GM12878 (cell line): ENCODE measurements at regions not wholly inside any gene's neighbourhood (a gene's known extent, or its start where the extent isn't known, plus 50 kb on each side); places are given as distances from the start of the nearest gene placed in this dataset.

Experiments used
- ATAC-seq: fragments of 200-7000 bp; cut with Tn5 transposase; 3 replicates; pipeline ENCODE4 v1.9.1; 2020; ENCODE audit warnings: mild to moderate bottlenecking, moderate library complexity
- BruUV-seq: library from RNA; stranded (reverse); fragments of 400-500 nt; replicated peaks from 2 replicates; lab custom pipeline; 2021; lab: Mats Ljungman, UMichigan
- CTCF ChIA-PET: fragments of 300-600 bp; sonication (Branson Sonifier 250); formaldehyde crosslinking; extraction: SDS; loops from one replicate; lab custom pipeline; 2021; ENCODE audit warnings: inconsistent platforms; lab: Yijun Ruan, JAX
- POLR2A ChIA-PET: fragments of 350-600 bp; formaldehyde crosslinking; extraction: SDS; loops from one replicate; lab custom pipeline; 2021; ENCODE audit warnings: inconsistent platforms; lab: Charles Lee
- RAD21 ChIA-PET: fragments of 300-600 bp; sonication (Branson Sonifier 250); formaldehyde crosslinking; loops from one replicate; lab custom pipeline; 2023; ENCODE audit warnings: antibody characterized with exemption; ENCODE audit not compliant: unreplicated experiment; lab: Charles Lee
- SMC1A ChIA-PET: fragments of 300-600 bp; sonication (Branson Sonifier 250); formaldehyde crosslinking; loops from one replicate; lab custom pipeline; 2023; ENCODE audit not compliant: unreplicated experiment, uncharacterized antibody; lab: Charles Lee
- DNase-seq: peaks from one replicate; pipeline ENCODE4 v3.0.0-alpha.2; 2011; ENCODE audit warnings: low read depth, low spot score
- FAIRE-seq: peaks from 3 replicates; lab custom pipeline; 2011; peaks lifted over from hg19 to GRCh38; lab: Jason Lieb, UNC
- H2AFZ ChIP-seq: 2 replicates; pipeline ENCODE4 v1.6.0; 2011; ENCODE audit warnings: low read depth, low read length, control low read depth; ENCODE audit not compliant: control insufficient read depth
- H3K27ac ChIP-seq: 2 replicates; pipeline ENCODE4 v1.5.1; 2011; ENCODE audit warnings: control low read depth; ENCODE audit not compliant: control insufficient read depth, insufficient read depth
- H3K27me3 ChIP-seq, 2 experiments: replicated peaks in 1 of 2; 2 replicates each; pipeline versions ENCODE4 v1.6.0 to v1.6.1; 2011; ENCODE audit warnings: low read length in 1 of 2; ENCODE audit not compliant: control insufficient read depth in 2 of 2, insufficient read depth in 2 of 2
- H3K36me3 ChIP-seq, 2 experiments: 2 replicates each; pipeline ENCODE4 v1.5.1; 2011; ENCODE audit warnings: low read length in 1 of 2; ENCODE audit not compliant: control insufficient read depth in 2 of 2, insufficient read depth in 2 of 2
- H3K4me1 ChIP-seq: 2 replicates; pipeline ENCODE4 v1.6.1; 2011; ENCODE audit warnings: mild to moderate bottlenecking, low read length, moderate library complexity, mixed read lengths; ENCODE audit not compliant: control insufficient read depth, insufficient read depth
- H3K4me2 ChIP-seq: 2 replicates; pipeline ENCODE4 v1.6.0; 2011; ENCODE audit warnings: control low read depth; ENCODE audit not compliant: control insufficient read depth, insufficient read depth
- H3K4me3 ChIP-seq: fragments of 200-600 bp; sonication (generic); 2 replicates; pipeline ENCODE4 v1.5.1; 2016
- H3K79me2 ChIP-seq: 2 replicates; pipeline ENCODE4 v1.6.0; 2011; ENCODE audit warnings: low read length; ENCODE audit not compliant: control insufficient read depth, insufficient read depth
- H3K9ac ChIP-seq: 2 replicates; pipeline ENCODE4 v1.8.0; 2011; ENCODE audit warnings: low read length, control low read depth, mixed read lengths; ENCODE audit not compliant: control insufficient read depth, insufficient read depth
- H3K9me3 ChIP-seq: replicated peaks from 3 replicates; pipeline ENCODE4 v1.5.1; 2011; ENCODE audit warnings: mild to moderate bottlenecking, low read length; ENCODE audit not compliant: control insufficient read depth, insufficient read depth
- H4K20me1 ChIP-seq: 2 replicates; pipeline ENCODE4 v1.6.0; 2011; ENCODE audit not compliant: control insufficient read depth, insufficient read depth
- CHD4 ChIP-seq: fragments of 200-600 bp; sonication (generic); IDR thresholded peaks from 2 replicates; pipeline ENCODE4 v1.6.1; 2016; ENCODE audit warnings: mild to moderate bottlenecking
- IRF3 ChIP-seq: fragments of 450-650 bp; IDR thresholded peaks from 2 replicates; pipeline ENCODE4 v1.6.1; 2014; ENCODE audit warnings: mild to moderate bottlenecking
- ZBTB40 ChIP-seq: fragments of 450-650 bp; IDR thresholded peaks from 2 replicates; pipeline ENCODE4 v1.6.1; 2016; ENCODE audit warnings: mild to moderate bottlenecking, moderate library complexity, borderline replicate concordance
- ZNF274 ChIP-seq: IDR thresholded peaks from one replicate; pipeline ENCODE4 v1.8.0; 2011; ENCODE audit not compliant: insufficient read length, insufficient read depth
- whole genome bisulfite sequencing: methylation state at CpG from one replicate; pipeline ENCODE4 v1.1.6; 2016; ENCODE audit warnings: low lambda C conversion rate; ENCODE audit not compliant: insufficient replicate concordance, insufficient coverage; ENCODE audit errors: missing lambda C conversion rate; 5-methylcytosine and 5-hydroxymethylcytosine counted together
- in situ Hi-C: fragments of 300-500 bp; cut with MboI; formaldehyde crosslinking; loops from 9 replicates; pipeline ENCODE4 v1.14.3; 2018; ENCODE audit warnings: mixed read lengths
- intact Hi-C: fragments of 100-400 bp; cut with micrococcal nuclease; formaldehyde crosslinking; loops from one replicate; pipeline ENCODE4 v1.14.2; 2022; ENCODE audit not compliant: unreplicated experiment
- TF ChIP-seq, protein P1 (sequence below): fragments of 450-650 bp; conservative IDR thresholded peaks from 2 replicates; pipeline ENCODE4 v1.6.1; 2017; ENCODE audit warnings: mild to moderate bottlenecking, moderate library complexity

DNA sequence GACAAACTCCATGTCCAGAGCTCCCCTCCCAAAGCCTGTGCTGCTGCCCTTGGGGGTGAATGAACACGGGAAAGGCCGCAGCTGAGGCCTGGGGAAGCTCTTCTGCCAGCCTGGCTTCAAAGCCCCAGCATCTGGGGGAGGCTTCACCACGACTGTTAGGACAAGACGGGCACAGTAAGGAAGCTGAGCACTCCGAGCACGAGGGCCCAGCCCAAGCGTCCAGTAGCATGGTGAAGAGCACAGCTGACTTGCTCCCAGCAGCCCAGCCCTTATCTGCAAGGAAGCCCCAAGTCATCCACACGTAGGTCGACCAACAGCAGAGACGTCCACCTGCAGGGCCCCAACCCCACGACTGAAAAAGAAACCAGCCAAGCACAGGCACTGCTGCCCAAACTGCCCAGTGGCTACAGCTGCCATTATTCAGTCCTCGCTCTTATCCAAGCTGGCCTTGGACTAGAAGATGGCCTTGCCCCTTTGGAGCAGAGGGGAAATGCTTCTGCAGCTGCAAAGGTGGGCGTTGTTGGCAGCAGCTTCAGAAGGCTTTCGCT is 62.5 kb downstream of the SHANK2 start:
- no peak for DNase-seq
- POLR2A ChIA-PET = no interaction called here
- no peak for FAIRE-seq
- in situ Hi-C loops = no loop called here
- Histone ChIP-seq H3K9ac (no peak overlapping the region), H3K4me2 (no peak overlapping the region), H3K4me1 (no peaks in the 10 kb centered on the region), H3K27me3 (peaks cover 0 to 3% of the 10 kb centered on the region in 2 experiments; a peak in 1 of 4 replicates), H3K79me2 (no peaks in the 10 kb centered on the region), H2AFZ (no peak overlapping the region), H3K36me3 (no peaks in the 10 kb centered on the region), H4K20me1 (no peaks in the 10 kb centered on the region), H3K27ac (no peak overlapping the region), H3K9me3 (no peaks in the 10 kb centered on the region), H3K4me3 (no peak overlapping the region)
- CTCF ChIA-PET = no interaction called here
- intact Hi-C loops = no loop called here
- ATAC-seq = no peak
- WGBS = 13% methylated on average over 14 of the region's 14 CpGs
- no TSS peak for BruUV-seq
- RAD21 ChIA-PET = no interaction called here
- TF ChIP-seq IRF3 = no peak
- SMC1A ChIA-PET = no interaction called here

DNA sequence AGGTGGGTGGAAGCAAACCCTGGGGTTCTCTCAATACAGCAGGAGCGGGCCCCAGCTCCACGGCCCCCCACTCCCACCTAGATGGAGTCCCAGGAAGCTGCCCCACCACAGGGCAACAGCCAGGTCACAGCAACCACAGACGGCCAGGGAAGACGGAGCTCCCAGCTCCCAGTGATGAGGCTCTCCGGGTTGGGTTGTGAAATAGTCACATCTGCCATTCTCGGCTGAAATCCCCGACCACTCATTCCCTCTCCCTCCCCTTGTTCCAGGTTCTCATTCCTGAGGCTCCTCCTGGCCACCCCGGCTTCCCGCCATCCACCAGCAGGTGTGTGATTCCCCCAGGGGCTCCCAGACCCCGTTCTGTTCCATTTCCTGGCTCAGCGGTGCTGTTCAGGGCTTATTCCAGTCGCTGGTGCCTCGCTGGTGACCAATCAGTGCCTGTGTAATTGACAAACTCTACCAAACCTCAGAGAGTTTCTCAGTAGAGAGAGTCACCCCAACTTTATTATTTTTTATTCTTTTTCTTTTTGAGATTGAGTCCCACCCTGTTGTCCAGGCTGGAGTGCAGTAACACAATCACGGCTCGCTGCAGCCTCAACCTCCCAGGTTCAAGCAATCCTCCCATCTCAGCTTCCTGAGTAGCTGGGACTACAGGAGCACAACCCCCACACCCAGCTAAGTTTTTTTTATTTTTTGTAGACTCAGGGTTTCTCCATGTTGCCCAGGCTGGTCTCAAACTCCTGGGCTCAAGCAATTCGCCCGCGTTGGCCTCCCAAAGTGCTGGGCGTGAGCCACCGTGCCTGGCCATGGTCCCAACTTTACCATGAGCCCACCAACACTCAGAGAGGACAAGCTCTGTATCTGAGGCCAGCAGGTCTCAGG is 63.2 kb downstream of the SHANK2 start:
- CTCF ChIA-PET = no interaction called here
- 38% methylated on average over 20 of the region's 20 CpGs for WGBS
- no peaks in the 10 kb centered on the region for H3K4me1 ChIP-seq
- POLR2A ChIA-PET = no interaction called here
- no peak for ATAC-seq
- no peak overlapping the region for H3K27ac ChIP-seq
- RAD21 ChIA-PET = no interaction called here
- H3K79me2 ChIP-seq = no peaks in the 10 kb centered on the region
- no peak overlapping the region for H3K4me2 ChIP-seq
- in situ Hi-C loops = no loop called here
- no peaks in the 10 kb centered on the region for H4K20me1 ChIP-seq
- SMC1A ChIA-PET = no interaction called here
- H3K9ac ChIP-seq = no peak overlapping the region
- no peak for FAIRE-seq
- H3K36me3 ChIP-seq = no peaks in the 10 kb centered on the region
- H3K9me3 ChIP-seq = no peaks in the 10 kb centered on the region
- intact Hi-C loops = no loop called here
- DNase-seq = no peak
- H3K4me3 ChIP-seq = no peak overlapping the region
- TF ChIP-seq ZNF274 = no peak
- TF ChIP-seq, protein P1, sequence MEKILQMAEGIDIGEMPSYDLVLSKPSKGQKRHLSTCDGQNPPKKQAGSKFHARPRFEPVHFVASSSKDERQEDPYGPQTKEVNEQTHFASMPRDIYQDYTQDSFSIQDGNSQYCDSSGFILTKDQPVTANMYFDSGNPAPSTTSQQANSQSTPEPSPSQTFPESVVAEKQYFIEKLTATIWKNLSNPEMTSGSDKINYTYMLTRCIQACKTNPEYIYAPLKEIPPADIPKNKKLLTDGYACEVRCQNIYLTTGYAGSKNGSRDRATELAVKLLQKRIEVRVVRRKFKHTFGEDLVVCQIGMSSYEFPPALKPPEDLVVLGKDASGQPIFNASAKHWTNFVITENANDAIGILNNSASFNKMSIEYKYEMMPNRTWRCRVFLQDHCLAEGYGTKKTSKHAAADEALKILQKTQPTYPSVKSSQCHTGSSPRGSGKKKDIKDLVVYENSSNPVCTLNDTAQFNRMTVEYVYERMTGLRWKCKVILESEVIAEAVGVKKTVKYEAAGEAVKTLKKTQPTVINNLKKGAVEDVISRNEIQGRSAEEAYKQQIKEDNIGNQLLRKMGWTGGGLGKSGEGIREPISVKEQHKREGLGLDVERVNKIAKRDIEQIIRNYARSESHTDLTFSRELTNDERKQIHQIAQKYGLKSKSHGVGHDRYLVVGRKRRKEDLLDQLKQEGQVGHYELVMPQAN = no peak
- TF ChIP-seq CHD4 = no peak
- TF ChIP-seq ZBTB40 = no peak
- no TSS peak for BruUV-seq
- no peak overlapping the region for H2AFZ ChIP-seq
- H3K27me3 ChIP-seq = no peaks in the 10 kb centered on the region
